Mesothelial cell of epicardium (in vitro differentiated cells): ENCODE measurements at regions not wholly inside any gene's neighbourhood (a gene's known extent, or its start where the extent isn't known, plus 50 kb on each side); places are given as distances from the start of the nearest gene placed in this dataset.

ENCODE experiments used
- DNase-seq, 2 experiments: peaks; one replicate each; pipeline ENCODE4 v3.0.0; 2021; ENCODE audit warnings: low spot score in 2 of 2; ENCODE audit not compliant: unreplicated experiment in 2 of 2
- H3K27ac Mint-ChIP-seq: 2 replicates; pipeline ENCODE4 v1.8.0; 2021; ENCODE audit warnings: mixed read lengths
- H3K27me3 Mint-ChIP-seq: 2 replicates; pipeline ENCODE4 v1.8.0; 2021; ENCODE audit warnings: low read depth, mixed read lengths
- H3K36me3 Mint-ChIP-seq: 2 replicates; pipeline ENCODE4 v1.8.0; 2021; ENCODE audit warnings: mixed read lengths
- H3K4me1 Mint-ChIP-seq: 2 replicates; pipeline ENCODE4 v1.8.0; 2021; ENCODE audit warnings: mixed read lengths
- H3K4me3 Mint-ChIP-seq: 2 replicates; pipeline ENCODE4 v1.8.0; 2021; ENCODE audit warnings: mild to moderate bottlenecking, moderate library complexity, mixed read lengths
- H3K9me3 Mint-ChIP-seq: 2 replicates; pipeline ENCODE4 v1.8.0; 2021; ENCODE audit warnings: mixed read lengths
- TF ChIP-seq, protein P1 (sequence below): fragments of 200-600 bp; sonication (generic); IDR thresholded peaks from one replicate; pipeline ENCODE4 v1.5.0; 2021; ENCODE audit warnings: antibody characterized with exemption; ENCODE audit not compliant: unreplicated experiment

DNA sequence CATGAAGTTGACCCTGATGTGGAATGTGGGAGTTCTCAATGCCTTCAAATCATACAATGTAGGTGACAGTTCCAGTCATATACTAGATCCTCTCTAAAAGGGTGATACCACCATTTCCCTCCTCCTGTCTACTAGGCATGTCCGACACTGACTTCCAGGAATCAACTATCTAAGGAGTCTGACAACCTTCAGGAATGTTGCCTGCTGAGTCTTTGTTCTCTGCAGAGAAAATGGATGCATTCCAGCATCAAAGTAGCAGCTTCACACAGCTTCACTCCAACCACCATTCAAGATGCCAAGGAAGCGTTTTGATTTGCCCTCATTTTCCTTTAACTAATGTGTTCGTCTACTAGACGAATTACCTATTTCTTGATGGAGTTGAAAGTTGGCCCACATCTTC, 530.2 kb downstream of the EBF1 start:
- H3K4me3 Mint-ChIP-seq: no peak overlapping the region
- TF ChIP-seq, protein P1, sequence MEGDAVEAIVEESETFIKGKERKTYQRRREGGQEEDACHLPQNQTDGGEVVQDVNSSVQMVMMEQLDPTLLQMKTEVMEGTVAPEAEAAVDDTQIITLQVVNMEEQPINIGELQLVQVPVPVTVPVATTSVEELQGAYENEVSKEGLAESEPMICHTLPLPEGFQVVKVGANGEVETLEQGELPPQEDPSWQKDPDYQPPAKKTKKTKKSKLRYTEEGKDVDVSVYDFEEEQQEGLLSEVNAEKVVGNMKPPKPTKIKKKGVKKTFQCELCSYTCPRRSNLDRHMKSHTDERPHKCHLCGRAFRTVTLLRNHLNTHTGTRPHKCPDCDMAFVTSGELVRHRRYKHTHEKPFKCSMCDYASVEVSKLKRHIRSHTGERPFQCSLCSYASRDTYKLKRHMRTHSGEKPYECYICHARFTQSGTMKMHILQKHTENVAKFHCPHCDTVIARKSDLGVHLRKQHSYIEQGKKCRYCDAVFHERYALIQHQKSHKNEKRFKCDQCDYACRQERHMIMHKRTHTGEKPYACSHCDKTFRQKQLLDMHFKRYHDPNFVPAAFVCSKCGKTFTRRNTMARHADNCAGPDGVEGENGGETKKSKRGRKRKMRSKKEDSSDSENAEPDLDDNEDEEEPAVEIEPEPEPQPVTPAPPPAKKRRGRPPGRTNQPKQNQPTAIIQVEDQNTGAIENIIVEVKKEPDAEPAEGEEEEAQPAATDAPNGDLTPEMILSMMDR: no peak
- no peaks in the 10 kb centered on the region for H3K36me3 Mint-ChIP-seq
- H3K27ac Mint-ChIP-seq: no peak overlapping the region
- no peak for DNase-seq
- H3K27me3 Mint-ChIP-seq: peaks cover 15% of the 10 kb centered on the region
- no peaks in the 10 kb centered on the region for H3K4me1 Mint-ChIP-seq
- H3K9me3 Mint-ChIP-seq: no peaks in the 10 kb centered on the region

DNA sequence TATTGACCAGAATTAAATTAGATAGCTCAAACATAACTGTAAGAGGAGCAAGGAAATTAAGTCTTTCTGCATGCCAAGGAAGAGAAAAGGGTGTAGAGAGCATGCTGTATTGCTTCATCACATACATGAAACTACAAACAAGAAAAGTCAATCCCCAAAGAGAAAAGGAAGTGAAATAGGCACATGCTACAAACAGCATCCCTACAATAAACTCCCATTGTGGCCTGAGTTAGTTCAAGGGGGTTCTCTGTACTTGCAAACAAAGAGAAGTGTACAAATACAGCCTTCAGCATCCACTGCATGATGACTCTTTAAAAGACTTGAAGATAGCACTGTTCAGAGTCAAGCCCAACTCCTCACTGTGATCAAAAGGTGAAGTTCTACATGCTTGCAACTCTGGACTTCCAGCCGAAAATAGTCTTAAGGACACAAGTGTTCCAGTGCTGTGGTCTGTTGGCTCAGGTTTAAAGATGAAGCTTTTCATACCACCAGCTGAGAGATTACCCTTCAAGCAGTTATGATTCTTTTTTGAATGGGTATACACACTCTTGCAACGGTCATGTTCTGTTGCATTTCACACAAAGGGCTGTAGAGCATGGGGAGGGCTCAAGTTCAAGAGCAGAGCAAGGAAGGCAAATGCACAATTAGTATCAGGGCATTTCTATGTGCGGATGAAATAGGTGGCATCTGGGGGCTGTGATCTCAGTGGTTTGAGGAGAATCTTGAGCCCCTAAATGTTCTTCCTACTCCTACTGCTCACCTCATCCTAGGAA, 534.5 kb downstream of the EBF1 start:
- Mint-ChIP-seq H3K4me1 (no peaks in the 10 kb centered on the region), H3K27ac (no peak overlapping the region), H3K4me3 (no peak overlapping the region), H3K27me3 (peaks cover 15% of the 10 kb centered on the region), H3K9me3 (no peaks in the 10 kb centered on the region), H3K36me3 (no peaks in the 10 kb centered on the region)
- no peak for DNase-seq
- TF ChIP-seq, protein P1: no peak

DNA sequence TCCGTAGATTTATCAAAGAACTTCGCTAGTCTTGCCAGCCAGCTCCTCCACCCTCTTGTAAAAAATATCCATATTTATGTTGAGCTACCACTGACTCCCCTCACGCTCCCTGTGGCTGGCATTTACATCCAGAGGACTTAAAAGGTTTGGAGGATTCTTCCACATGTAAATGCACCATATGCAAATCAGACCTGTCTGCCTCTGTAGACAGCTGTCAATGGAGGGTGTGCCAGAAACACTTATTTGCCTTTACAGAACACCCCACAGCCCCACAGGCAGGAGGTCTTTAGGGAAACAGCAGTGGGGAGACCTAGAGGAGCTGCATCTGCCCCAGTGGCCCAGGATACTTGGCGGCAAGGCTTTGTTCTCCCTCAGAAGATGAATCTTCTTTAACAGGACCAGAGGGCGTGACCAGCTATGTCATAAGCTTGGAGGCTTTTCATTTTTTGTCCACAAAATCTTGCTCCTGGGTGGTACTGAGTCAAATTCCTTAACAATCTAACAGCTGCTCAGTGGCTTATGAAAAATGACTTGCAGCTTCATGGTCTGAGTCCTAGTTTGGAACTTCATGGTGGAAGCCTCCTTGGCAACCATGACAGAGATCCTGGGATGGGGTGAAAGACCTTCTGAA, 535.8 kb downstream of the EBF1 start:
- H3K27ac Mint-ChIP-seq: no peak overlapping the region
- no peaks in the 10 kb centered on the region for H3K36me3 Mint-ChIP-seq
- H3K4me1 Mint-ChIP-seq: no peaks in the 10 kb centered on the region
- no peak overlapping the region for H3K4me3 Mint-ChIP-seq
- TF ChIP-seq, protein P1: no peak
- peaks cover 15% of the 10 kb centered on the region for H3K27me3 Mint-ChIP-seq
- DNase-seq: no peak
- H3K9me3 Mint-ChIP-seq: no peaks in the 10 kb centered on the region

DNA sequence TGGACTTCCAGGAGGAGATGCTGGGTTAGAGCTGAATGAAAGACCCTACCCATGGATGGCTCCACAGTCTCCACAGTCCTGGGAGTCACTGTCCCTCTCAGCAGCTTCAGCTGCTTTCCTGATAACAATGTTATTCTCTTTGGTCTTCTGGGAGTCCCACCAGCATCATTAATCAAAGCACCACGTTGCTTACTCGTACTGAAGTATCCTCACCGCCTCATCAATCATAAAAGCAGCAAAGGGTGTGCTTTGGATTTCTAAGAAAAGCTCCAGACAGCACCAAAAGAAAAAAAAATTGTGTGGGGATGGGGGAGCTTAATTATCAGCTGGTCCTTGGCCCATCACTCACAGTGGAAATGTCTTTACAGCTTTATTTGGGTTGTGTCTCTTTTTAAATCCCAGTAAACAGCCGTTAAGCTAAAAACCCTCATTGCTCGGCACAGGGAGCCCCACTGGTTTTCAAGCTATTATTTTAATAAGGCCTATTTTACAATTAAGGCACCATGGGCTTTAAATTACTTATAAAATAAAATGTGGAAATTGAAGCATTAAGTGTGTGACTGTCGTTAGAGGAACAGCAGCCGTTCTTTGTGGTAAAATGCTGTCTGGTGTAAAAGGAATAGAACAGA, 538.0 kb downstream of the EBF1 start:
- Mint-ChIP-seq H3K4me1 (no peaks in the 10 kb centered on the region), H3K9me3 (no peaks in the 10 kb centered on the region), H3K27me3 (peaks cover 15% of the 10 kb centered on the region), H3K36me3 (no peaks in the 10 kb centered on the region), H3K27ac (no peak overlapping the region), H3K4me3 (no peak overlapping the region)
- DNase-seq: no peak
- TF ChIP-seq, protein P1: no peak

DNA sequence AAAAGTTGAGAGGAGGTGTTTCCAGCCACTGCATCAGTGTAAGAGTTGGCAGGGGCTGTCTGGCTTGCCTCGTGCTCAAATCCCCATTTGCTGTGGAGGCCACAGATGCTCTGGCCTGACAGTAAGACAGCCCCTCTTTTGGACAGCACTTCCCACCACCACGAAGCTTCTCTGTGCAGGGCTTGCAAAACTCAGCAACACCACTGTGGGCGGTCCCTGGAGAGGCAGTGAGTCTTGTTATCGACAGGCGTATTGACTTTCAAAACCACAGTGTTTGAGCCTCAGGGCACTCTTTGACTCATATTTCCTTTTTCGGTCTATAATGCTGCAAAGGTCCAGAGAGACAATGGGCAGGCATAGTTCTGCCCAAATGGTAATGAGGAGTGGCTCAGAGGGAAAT, 539.5 kb downstream of the EBF1 start:
- no peak for DNase-seq
- Mint-ChIP-seq H3K4me1 (no peaks in the 10 kb centered on the region), H3K27ac (no peak overlapping the region), H3K27me3 (peaks cover 13% of the 10 kb centered on the region), H3K9me3 (peaks cover 9% of the 10 kb centered on the region), H3K4me3 (no peak overlapping the region), H3K36me3 (no peaks in the 10 kb centered on the region)
- TF ChIP-seq, protein P1: no peak
